ENCODE measurements at regions not wholly inside any gene's neighbourhood (a gene's known extent, or its start where the extent isn't known, plus 50 kb on each side); places are given as distances from the start of the nearest gene placed in this dataset.

DNA sequence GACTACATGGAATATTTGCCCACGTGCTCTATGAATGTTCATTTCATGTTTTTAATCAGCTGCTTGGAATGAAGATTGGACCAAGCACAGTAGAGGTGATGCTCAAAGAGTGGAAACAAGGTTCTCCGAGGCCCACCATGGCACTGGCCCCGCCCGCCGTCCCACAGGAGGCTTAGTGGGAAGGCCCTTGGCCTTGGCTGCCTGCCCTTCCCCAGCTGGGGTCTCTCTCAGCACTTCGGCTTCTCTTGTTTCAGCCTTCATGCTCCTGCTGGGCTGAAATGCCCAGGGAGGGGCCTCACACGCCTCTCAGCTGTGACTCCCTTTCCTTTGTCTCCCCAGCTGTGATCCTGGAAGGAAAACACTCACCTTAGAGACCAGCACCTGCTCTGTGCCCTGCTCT lies 833.2 kb downstream of the GALR1 start:
- no peak for DNase-seq

DNA sequence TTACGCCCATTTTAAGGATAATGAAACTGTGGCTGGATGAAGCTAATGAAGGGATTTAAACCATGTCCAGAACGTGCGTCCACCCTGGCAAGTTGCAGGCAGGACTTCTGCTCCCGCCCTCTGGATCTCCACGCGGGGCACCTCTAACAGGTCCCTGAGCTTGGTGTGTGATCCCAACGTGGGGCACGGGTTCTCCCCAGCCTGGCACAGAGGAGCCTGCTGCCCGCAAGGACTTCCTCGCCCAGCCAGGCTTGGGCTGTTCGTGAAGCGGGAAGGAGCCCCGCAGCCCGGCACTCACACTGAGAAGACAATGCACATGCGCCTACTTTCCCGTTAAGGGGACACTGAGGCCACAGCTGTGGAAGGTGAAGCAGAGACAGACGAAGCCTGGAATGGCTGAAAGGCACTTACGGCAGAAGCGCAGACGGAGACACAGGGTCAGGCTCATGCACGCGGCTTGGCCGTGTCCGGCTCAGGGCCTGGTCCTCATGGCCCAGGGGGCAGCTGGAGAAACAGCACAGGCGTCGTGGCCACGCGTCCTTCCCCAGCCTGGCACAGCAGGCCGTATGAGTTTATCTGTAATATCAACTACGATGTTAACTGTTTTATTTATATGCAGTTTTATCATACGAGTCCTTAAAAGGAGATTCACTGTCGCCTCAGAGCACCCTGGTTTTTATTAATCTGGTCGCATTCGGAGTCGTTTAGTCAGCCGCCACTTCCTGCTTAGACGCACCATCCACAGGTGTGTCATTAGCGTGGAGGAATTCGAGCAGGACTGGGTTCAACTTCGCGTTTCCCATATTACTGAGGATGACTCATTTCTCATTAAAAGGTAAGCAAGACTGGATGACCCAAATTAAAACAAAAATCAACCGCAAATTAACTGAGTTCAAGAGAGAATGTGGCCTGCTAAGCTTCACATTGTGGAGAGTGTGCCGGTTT lies 835.9 kb downstream of the GALR1 start:
- no peak for DNase-seq

DNA sequence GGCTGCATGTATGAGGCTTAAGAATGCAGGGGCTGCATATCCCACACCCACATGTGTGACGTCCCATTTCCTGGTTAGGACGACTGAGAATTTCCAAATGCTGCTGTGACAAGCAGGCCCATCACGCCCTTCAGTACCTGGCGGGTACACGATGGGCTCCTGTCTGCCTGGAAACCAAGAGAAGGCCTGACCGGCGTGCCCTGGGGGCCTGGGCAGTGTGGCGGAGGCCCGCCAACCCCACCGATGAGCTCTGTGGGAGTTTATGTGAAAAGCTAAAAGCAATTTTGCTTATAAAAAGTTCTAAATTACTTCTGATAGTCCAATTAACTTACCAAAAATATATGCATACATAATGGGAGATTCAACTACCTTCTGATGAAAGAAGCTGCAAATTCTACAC lies 837.3 kb downstream of the GALR1 start:
- no peak for DNase-seq

- no peak for DNase-seq
These were observed 837.7 kb downstream of the GALR1 start for GRCh38 chr18:78087338-78087737.

DNA sequence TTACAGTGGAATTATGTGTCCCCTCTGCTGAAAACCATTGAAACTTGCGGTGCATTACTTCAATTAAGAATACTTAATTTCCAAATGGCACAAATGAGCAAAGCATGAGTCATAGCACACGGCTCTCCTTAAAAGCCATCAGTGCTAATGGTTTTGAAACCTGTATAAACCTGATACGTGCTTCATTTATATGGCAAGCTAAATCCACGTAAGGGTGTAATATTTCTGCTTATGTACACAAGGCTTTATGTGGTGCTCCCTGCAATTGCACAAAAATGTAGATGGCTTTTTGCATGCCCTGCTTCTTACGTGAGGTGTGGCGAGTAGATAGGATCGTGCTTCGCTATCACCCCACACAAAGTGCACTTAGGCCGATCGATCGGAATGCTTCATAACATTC lies 840.9 kb downstream of the GALR1 start:
- no peak for DNase-seq

DNA sequence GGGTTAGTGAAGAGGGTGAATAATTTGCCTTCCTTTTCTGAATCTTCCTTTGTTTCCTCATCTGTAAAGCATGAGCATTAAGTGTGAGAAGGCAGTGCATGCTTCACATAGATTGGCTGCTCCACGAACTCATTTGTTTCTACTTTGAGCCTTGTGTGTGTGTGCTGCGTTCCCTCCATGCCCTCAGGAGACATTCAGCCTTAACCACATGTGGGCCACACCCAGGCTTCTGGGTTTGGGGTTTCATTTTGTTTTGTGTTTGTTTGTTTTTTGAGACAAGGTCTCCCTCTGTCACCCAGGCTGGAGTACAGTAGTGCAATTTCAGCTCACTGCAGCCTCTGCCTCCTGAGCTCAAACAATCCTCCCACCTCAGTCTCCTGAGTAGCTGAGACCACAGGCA lies 843.3 kb downstream of the GALR1 start:
- DNase-seq = no peak

DNA sequence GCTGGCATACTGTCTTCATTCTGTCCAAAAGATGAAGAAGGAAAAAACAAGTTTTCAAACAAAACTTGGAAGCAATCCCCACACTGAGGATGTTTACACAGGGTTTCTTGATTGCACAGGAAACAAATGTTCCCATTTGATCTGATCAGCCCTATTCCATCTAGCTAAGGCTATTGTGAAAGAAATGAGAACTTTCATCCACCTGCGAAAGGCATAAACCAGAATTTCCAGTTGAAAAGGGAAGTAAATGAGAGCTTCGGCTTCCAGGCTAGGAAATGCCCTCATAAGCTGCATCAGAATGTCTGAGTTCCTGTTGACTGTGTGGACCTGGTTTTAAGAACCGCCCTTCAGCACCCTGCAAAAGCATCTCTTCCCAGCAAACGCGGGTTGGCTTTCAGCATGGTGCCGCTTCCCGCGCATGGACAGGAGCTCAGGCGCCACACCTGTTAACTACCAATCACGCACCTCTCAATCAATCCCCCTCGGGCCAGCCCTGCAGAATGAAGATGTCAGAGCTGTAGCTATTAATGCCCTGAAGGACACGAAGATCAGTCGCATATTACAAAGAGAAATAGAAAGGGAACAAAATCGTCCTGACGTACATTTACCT lies 850.4 kb downstream of the GALR1 start:
- no peak for DNase-seq

- DNase-seq = no peak
These were observed 851.4 kb downstream of the GALR1 start for GRCh38 chr18:78101091-78101490.

- DNase-seq = no peak
These were observed 852.5 kb downstream of the GALR1 start for GRCh38 chr18:78102135-78102534.

- DNase-seq = no peak
These were observed 856.0 kb downstream of the GALR1 start for GRCh38 chr18:78105611-78106010.

DNA sequence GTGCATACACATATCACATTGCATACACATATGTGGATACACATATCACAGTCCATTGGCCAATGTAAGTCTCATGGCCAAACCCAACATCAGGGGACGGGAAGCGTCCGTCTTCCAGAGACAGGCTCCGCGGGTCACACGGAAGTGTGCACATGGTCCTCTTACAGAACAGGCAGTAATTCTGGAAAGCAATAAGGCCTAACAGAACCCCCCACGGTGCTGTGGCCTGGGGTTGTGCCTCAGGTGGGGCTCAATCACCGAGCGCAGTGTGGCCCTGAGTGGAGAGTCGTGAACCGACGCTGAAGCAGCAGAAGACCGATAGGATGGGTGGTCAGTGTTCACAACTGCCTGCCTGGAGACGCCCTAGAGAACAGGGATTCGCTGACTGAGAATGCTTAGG lies 857.3 kb downstream of the GALR1 start:
- no peak for DNase-seq

DNA sequence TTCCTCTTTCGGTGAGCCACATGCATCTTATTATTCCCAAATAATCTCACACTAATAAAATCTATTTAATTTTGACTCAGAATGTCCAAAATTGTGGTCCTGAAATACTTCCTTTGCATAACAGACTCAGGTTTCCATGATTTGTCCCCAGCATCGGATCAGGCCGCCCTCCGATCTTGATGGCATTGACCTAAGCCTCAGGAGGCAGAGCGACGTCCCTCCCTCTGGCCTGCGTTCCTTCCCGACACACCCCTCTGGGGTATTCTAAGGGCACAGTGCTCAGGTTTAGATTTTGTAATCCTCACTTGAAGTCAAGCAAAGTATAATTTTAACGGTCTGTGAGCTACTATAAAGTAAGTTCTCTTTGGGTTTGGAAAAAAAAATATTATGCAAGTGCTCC lies 857.7 kb downstream of the GALR1 start:
- no peak for DNase-seq

GRCh38 chr18:78108554-78108953 lies 858.9 kb downstream of the GALR1 start:
- no peak for DNase-seq

DNA sequence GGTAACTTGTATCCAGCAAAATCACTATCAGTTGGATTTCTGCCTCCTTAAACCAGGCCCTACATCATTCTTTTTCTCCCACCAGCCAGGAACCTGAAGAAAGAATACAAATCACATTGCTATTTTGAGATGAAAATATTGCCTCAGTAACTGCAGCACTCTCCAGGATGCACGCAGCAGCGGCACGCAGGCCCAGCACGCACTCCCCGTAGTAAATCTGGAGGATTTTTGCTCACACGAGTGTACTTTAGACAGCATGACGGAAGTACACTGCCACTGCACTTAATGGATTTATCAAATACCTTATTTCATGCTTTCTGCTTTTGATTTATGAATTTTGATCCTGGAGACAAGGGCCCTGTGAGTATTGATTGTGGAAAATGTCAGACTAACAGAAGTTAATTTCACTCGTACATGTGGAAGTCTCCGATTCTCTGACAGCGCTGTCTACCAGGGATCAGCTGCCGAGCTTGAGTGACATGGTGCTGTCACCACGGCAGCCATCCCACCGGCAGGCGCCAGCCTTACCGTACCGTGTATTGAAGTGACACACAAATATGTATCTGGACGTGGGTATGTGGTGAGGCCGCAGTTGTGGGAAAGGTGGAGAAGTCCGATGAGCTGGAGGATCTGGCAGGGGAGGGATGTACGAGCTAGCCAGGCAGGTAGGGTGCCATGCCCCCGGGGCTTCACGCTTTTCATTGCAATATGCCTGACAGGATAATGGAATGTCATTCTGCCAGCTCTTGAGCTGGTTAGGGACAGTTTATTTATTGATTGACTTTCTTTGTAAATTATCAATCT lies 863.7 kb downstream of the GALR1 start:
- DNase-seq = no peak

- DNase-seq = no peak
These were observed 864.2 kb downstream of the GALR1 start for GRCh38 chr18:78113940-78114251.

GRCh38 chr18:78115896-78116561 lies 863.6 kb upstream of the SALL3 start:
- no peak for DNase-seq

GRCh38 chr18:78123144-78123909 lies 856.3 kb upstream of the SALL3 start:
- no peak for DNase-seq

- DNase-seq = no peak
These were observed 855.5 kb upstream of the SALL3 start for GRCh38 chr18:78123926-78124797.

DNA sequence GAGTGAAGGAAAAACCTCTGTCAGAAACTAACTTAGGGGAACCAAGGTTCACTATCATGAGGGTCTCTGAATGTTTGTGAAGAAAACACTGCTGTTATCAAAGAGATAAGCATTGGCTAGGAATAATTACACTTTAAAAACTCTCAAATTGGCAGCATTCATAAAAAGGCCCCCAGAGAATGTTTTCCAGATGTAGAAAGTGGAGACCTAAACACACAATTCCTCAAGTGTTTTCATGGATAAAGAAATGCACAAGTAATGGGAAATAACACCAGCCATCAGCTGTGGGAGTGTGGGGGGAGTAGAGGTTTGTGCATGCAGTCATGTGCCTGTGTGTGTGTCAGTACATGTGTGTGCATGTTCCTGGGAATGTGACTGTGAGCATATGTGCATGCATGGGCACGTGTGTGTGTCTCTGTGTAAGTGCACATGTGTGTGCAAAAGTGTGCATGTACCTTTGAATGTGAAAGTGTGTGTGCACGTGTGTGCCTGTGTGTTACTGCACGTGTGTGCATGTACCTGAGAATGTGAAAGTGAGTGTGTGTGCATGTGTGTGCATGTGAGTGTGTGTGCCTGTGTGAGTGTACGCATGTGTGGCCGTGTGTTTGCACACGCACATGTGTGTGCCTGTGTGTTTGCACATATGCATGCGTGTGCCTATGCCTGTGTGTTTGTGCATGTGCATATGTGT lies 854.3 kb upstream of the SALL3 start:
- no peak for DNase-seq

GRCh38 chr18:78126106-78126505 lies 853.5 kb upstream of the SALL3 start:
- no peak for DNase-seq

DNA sequence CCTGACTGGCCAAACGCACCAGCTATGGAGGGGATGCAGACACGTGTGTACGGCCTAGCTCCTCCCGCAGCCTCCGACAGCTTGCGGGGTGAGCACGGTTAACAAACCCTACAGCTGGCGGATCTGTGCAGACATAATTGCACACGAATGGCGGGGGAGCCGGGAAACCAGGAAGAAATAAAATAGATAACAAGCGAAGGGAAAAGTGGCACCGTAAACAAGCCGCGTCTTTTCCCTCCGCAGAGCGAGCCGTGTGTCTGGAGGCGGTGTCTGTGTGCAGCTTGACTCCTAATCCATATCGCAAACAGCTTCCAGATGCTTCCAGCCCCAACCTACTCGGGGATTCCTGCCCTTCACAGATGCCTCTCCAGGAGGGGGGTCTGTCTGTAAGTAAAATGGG lies 853.1 kb upstream of the SALL3 start:
- no peak for DNase-seq
